Brain microvascular endothelial cell (primary cell): ENCODE measurements at regions not wholly inside any gene's neighbourhood (a gene's known extent, or its start where the extent isn't known, plus 50 kb on each side); places are given as distances from the start of the nearest gene placed in this dataset.

ENCODE experiments used
- DNase-seq: peaks from one replicate; pipeline ENCODE4 v3.0.0-alpha.2; 2020
- H3K27ac ChIP-seq: fragments of 250-450 bp; sonication (Bioruptor Pico); 2 replicates; pipeline ENCODE4 v1.5.1; 2020; ENCODE audit warnings: mild to moderate bottlenecking, moderate library complexity
- H3K27me3 ChIP-seq: fragments of 250-450 bp; sonication (Bioruptor Pico); replicated peaks from 2 replicates; pipeline ENCODE4 v1.5.1; 2020; ENCODE audit warnings: mild to moderate bottlenecking
- H3K36me3 ChIP-seq: fragments of 250-450 bp; sonication (Bioruptor Pico); replicated peaks from 2 replicates; pipeline ENCODE4 v1.5.1; 2020; ENCODE audit warnings: mild to moderate bottlenecking
- H3K4me3 ChIP-seq: 2 replicates; pipeline ENCODE4 v1.5.1; 2011; ENCODE audit warnings: low read depth, mild to moderate bottlenecking, control low read depth, low read length, moderate library complexity
- in situ Hi-C: cut with HindIII; loops from 2 replicates; pipeline ENCODE4 v1.10.0; 2017; ENCODE audit warnings: low sequenced_read_pairs, low pct_ligation_motif_present
- TF ChIP-seq, protein P1 (sequence below): IDR thresholded peaks from 2 replicates; pipeline ENCODE4 v1.5.1; 2011; ENCODE audit warnings: low read depth, mild to moderate bottlenecking, moderate library complexity, low read length, control low read depth, inconsistent platforms; ENCODE audit errors: missing control alignments

DNA sequence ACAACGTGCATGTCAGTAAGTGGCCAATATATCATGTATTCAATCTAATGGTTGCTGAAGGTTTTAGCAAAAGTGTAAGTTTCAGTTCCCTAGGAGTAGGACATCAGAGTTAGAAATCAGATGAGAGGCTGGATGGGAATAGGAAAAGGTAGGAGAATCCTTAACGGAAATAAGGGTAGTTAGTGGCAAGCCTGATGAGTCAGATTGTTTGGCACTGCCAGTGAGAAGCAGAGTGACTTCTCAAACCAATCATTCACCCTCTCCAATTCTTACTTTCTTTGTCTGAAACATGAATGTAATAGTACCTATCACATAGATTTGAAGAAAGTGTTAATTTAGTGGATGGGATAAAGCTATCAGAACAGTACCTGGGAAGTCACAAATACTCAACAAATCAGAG is 894.0 kb downstream of the NTRK3 start:
- Histone ChIP-seq H3K27ac (no peak overlapping the region), H3K36me3 (no peaks in the 10 kb centered on the region), H3K4me3 (no peak overlapping the region), H3K27me3 (no peaks in the 10 kb centered on the region)
- no peak for DNase-seq
- in situ Hi-C loops: no loop called here
- TF ChIP-seq, protein P1, sequence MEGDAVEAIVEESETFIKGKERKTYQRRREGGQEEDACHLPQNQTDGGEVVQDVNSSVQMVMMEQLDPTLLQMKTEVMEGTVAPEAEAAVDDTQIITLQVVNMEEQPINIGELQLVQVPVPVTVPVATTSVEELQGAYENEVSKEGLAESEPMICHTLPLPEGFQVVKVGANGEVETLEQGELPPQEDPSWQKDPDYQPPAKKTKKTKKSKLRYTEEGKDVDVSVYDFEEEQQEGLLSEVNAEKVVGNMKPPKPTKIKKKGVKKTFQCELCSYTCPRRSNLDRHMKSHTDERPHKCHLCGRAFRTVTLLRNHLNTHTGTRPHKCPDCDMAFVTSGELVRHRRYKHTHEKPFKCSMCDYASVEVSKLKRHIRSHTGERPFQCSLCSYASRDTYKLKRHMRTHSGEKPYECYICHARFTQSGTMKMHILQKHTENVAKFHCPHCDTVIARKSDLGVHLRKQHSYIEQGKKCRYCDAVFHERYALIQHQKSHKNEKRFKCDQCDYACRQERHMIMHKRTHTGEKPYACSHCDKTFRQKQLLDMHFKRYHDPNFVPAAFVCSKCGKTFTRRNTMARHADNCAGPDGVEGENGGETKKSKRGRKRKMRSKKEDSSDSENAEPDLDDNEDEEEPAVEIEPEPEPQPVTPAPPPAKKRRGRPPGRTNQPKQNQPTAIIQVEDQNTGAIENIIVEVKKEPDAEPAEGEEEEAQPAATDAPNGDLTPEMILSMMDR: no peak

DNA sequence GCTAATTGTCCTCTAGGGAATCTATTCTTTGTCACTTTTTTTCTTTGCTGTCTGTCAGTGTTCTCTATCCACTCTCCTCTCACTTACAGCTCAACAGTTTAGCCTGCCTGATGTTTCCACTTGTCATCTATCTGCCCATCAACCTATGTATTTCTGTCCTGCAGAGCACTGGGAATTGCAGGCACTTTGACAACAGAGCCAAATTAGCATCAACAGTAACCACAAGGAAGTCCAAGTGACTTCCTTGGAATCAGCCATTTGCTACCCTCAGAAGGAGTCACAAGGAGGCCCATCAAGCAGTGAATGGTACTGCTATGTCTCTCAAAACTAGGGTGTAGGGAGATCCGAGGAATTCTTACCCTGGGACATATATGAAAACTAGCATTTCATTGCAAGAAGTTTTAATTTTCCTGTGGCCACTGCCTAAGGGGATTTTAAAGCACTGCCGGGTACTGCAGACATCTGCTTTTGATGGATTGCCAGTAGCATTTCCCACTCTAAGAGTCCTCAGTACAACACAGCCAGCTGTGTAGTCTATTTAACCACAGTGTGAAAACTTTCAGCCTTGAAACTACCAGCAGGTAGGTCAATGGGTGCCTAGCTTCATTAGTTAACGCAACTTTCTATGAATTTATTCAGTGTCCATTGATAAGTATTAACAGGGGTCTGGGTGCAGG is 898.8 kb downstream of the NTRK3 start:
- no peaks in the 10 kb centered on the region for H3K36me3 ChIP-seq
- H3K27ac ChIP-seq: no peak overlapping the region
- H3K4me3 ChIP-seq: no peak overlapping the region
- TF ChIP-seq, protein P1: no peak
- DNase-seq: no peak
- H3K27me3 ChIP-seq: no peaks in the 10 kb centered on the region
- in situ Hi-C loops: no loop called here

DNA sequence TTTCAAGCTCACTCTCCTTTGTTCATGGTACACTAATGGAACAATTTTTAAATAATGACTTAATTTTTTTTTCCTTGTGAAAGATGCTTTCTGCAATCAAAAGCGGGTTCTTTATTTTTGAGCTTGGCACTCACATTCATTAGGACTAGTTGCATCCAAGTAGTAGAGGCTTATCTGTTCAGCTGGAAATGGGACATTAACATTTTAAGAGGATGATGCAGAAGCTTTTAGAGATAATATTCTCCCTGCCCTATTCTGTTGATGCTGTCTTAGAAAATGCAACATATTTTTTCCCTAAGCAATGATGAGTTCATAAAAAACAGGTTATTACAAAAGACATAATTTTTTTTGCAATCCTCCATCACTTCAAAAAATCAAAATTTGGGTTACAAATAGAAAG is 900.6 kb downstream of the NTRK3 start:
- TF ChIP-seq, protein P1: no peak
- in situ Hi-C loops: no loop called here
- Histone ChIP-seq H3K4me3 (no peak overlapping the region), H3K27ac (no peak overlapping the region), H3K36me3 (no peaks in the 10 kb centered on the region), H3K27me3 (no peaks in the 10 kb centered on the region)
- DNase-seq: no peak

DNA sequence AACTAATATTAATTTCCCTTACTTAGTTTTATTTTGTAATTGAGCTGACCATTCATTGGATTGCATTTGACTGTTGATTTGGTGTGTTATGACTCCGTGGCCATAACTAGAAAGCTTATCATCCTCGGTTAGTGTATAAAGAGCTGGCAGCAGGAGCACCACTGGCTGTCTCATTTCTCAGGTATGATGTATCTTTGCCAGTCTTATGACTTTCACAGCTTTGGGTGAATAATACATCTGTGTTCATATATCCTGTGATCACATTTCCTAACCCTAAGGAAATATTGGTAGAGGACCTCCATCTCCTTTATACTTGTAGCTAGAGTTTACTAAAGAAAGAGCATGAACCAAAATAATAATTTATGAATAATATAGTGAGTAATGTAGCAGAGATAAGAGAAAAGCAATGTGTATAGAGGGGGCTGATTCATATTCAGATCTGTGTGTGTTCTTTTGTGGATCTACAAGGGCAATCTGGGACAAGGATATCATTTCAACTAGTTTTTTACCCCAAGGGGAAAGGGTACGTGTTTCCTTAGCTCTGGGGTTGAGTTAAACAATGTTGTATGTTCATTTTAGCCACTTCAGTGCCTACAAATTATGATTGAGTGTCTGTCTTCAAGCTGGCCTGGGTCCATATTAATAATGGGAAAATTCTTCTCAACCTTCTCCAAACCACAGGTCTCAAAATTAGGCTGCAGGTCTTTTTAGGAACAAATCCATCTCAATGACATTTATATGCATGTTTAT is 901.7 kb downstream of the NTRK3 start:
- peak; percentile 71 for DNase-seq
- Histone ChIP-seq H3K27me3 (no peaks in the 10 kb centered on the region), H3K27ac (peak overlapping the region; percentile 46), H3K4me3 (no peak overlapping the region), H3K36me3 (no peaks in the 10 kb centered on the region)
- in situ Hi-C loops: no loop called here
- TF ChIP-seq, protein P1: no peak

DNA sequence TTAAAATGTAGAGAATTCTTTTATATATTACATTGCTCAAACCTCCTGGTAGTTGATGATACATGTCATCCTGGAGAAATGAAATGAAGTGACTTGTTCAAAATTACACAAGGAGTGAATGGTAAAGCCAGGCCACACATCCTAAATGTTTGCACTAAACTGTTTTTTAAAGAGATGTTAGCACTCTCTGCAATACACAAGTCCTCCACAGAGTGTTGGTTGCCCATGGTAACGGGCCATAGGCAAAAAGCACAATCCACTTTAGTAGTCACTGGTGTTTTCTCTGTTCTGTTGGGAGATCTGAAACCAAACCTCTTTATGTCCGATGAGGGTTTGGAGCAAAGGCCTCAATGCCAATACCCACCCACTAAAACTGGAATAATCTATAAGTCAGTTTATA is 907.4 kb downstream of the NTRK3 start:
- peak; percentile 53 for DNase-seq
- TF ChIP-seq, protein P1: peak; percentile 15
- Histone ChIP-seq H3K4me3 (no peak overlapping the region), H3K36me3 (no peaks in the 10 kb centered on the region), H3K27ac (no peak overlapping the region), H3K27me3 (no peaks in the 10 kb centered on the region)
- in situ Hi-C loops: no loop called here
